ENCODE measurements at regions not wholly inside any gene's neighbourhood (a gene's known extent, or its start where the extent isn't known, plus 50 kb on each side); places are given as distances from the start of the nearest gene placed in this dataset.

- TF ChIP-seq ZNF331 (CRISPR knock-in tag; IDR thresholded peaks at IDR 0.05; ENCODE audit: low read depth) (no peak), REST (IDR thresholded peaks at IDR 0.05; ENCODE audit: unreplicated experiment) (no peak), EZH2phosphoT487 (IDR thresholded peaks at IDR 0.05; ENCODE audit: unreplicated experiment) (no peak), CTCF (conservative IDR thresholded peaks at IDR 0.05; ENCODE audit: low read depth in 2 of 2) (no peak), EZH2 (IDR thresholded peaks at IDR 0.05; ENCODE audit: low read depth, unreplicated experiment) (no peak), POLR2AphosphoS5 (IDR thresholded peaks at IDR 0.05; ENCODE audit: low read depth) (no peak)
Observed at GRCh38 chr14:41392226-41392625, 214.4 kb upstream of the LRFN5 start.

All from GM23338 (cell line).